ENCODE measurements at regions not wholly inside any gene's neighbourhood (a gene's known extent, or its start where the extent isn't known, plus 50 kb on each side); places are given as distances from the start of the nearest gene placed in this dataset.

- no peak for ATAC-seq (ENCODE audit: low FRiP score)
- no peak for TF ChIP-seq CTCF (IDR thresholded peaks at IDR 0.05)
- no peak for DNase-seq (ENCODE audit: low spot score)
Measured at GRCh38 chr2:220783671-220784070, 788.4 kb downstream of the EPHA4 start.

- DNase-seq (ENCODE audit: low spot score) (no peak), ATAC-seq (ENCODE audit: low FRiP score) (no peak)
- TF ChIP-seq CTCF (IDR thresholded peaks at IDR 0.05), result no peak
Measured at GRCh38 chr2:220785178-220785577, 786.9 kb downstream of the EPHA4 start.

GRCh38 chr2:220786216-220786615 is 785.9 kb downstream of the EPHA4 start:
- no peak for TF ChIP-seq CTCF (IDR thresholded peaks at IDR 0.05)
- no peak for DNase-seq (ENCODE audit: low spot score)
- ATAC-seq (ENCODE audit: low FRiP score), result no peak

- DNase-seq (ENCODE audit: low spot score) (no peak), ATAC-seq (ENCODE audit: low FRiP score) (no peak)
- TF ChIP-seq CTCF (IDR thresholded peaks at IDR 0.05), result no peak
Measured at GRCh38 chr2:220787251-220787650, 784.9 kb downstream of the EPHA4 start.

- TF ChIP-seq CTCF (IDR thresholded peaks at IDR 0.05), result no peak
- ATAC-seq (ENCODE audit: low FRiP score), result no peak
Measured at GRCh38 chr2:220789961-220790360, 782.1 kb downstream of the EPHA4 start.

GRCh38 chr2:220795705-220796104 is 776.4 kb downstream of the EPHA4 start:
- no peak for DNase-seq (ENCODE audit: low spot score)
- ATAC-seq (ENCODE audit: low FRiP score), result no peak
- no peak for TF ChIP-seq CTCF (IDR thresholded peaks at IDR 0.05)

More at GRCh38 chr2:220789961-220790360, 782.1 kb downstream of the EPHA4 start:
- no peak for DNase-seq (ENCODE audit: low spot score)

- TF ChIP-seq CTCF (IDR thresholded peaks at IDR 0.05), result no peak
- no peak for ATAC-seq (ENCODE audit: low FRiP score)
- no peak for DNase-seq (ENCODE audit: low spot score)
Measured at GRCh38 chr2:220811115-220811514, 761.0 kb downstream of the EPHA4 start.

Measured in omental fat pad (tissue), 3 donors.